Vagina (tissue), 2 donors: ENCODE measurements at regions not wholly inside any gene's neighbourhood (a gene's known extent, or its start where the extent isn't known, plus 50 kb on each side); places are given as distances from the start of the nearest gene placed in this dataset.

Experiments used
- POLR2A ChIP-seq, 2 donors: fragments of 450-650 bp; IDR thresholded peaks; one replicate each; pipeline ENCODE4 v1.6.1; 2017; ENCODE audit warnings: antibody characterized with exemption in 2 of 2, mild to moderate bottlenecking in 2 of 2, moderate library complexity in 2 of 2
- POLR2AphosphoS5 ChIP-seq, 2 donors: sonication (generic); formaldehyde crosslinking; IDR thresholded peaks; one replicate each; pipeline ENCODE4 v1.9.0; 2017; ENCODE audit warnings: antibody characterized with exemption in 2 of 2, mild to moderate bottlenecking in 2 of 2, low read depth in 1 of 2; ENCODE audit not compliant: insufficient read depth in 1 of 2
- TF ChIP-seq, protein P1 (sequence below), 3 experiments: fragments of 450-650 bp in 2 of 3; fragments of 200-600 bp in 1 of 3; sonication (generic) in 1 of 3; IDR thresholded peaks; one replicate each; pipeline ENCODE4 v1.5.1; 2017 to 2019; ENCODE audit warnings: antibody characterized with exemption in 3 of 3, mild to moderate bottlenecking in 2 of 3, moderate library complexity in 2 of 3

DNA sequence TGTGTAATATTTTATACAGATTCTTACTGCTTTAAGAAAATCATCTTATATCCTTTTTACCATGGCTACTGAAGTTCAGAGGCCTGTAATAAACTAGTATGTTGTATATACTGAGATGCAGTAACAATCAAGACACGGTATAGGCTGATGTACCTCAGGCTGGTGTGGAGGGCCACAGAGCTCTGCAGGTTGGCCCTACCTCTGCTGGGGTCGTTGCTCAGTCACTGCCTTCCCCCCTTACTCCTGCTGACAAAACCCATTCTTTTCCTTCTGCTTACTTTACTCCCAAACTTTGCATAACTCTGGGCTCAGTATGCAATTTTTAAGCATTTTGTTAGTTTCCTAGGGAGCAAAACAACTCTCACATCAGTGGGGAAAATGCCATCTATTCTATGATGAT is 200.1 kb upstream of the FOXP2 start:
- TF ChIP-seq, protein P1, sequence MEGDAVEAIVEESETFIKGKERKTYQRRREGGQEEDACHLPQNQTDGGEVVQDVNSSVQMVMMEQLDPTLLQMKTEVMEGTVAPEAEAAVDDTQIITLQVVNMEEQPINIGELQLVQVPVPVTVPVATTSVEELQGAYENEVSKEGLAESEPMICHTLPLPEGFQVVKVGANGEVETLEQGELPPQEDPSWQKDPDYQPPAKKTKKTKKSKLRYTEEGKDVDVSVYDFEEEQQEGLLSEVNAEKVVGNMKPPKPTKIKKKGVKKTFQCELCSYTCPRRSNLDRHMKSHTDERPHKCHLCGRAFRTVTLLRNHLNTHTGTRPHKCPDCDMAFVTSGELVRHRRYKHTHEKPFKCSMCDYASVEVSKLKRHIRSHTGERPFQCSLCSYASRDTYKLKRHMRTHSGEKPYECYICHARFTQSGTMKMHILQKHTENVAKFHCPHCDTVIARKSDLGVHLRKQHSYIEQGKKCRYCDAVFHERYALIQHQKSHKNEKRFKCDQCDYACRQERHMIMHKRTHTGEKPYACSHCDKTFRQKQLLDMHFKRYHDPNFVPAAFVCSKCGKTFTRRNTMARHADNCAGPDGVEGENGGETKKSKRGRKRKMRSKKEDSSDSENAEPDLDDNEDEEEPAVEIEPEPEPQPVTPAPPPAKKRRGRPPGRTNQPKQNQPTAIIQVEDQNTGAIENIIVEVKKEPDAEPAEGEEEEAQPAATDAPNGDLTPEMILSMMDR (IDR thresholded peaks at IDR 0.05), result no peak
- TF ChIP-seq POLR2A (IDR thresholded peaks at IDR 0.05) (no peak), POLR2AphosphoS5 (IDR thresholded peaks at IDR 0.05; ENCODE audit: insufficient read depth in 1 of 2, low read depth in 1 of 2) (no peak)
